Adipose tissue (tissue), 3 donors: ENCODE measurements at regions not wholly inside any gene's neighbourhood (a gene's known extent, or its start where the extent isn't known, plus 50 kb on each side); places are given as distances from the start of the nearest gene placed in this dataset.

ENCODE experiments used
- H3K27ac ChIP-seq: one replicate; pipeline ENCODE4 v1.5.1; 2013; ENCODE audit warnings: low read depth, low read length
- WGBS, 3 donors: extraction: QIAGEN DNeasy Blood & Tissue Kit; methylation state at CpG; one replicate each; pipeline ENCODE4 v1.1.7; 2013; 5-methylcytosine and 5-hydroxymethylcytosine counted together
- donor health status: healthy with polysubstance abuse.
- donor health status: Bipolar disorder and iron deficiency.
- donor health status: healthy.

DNA sequence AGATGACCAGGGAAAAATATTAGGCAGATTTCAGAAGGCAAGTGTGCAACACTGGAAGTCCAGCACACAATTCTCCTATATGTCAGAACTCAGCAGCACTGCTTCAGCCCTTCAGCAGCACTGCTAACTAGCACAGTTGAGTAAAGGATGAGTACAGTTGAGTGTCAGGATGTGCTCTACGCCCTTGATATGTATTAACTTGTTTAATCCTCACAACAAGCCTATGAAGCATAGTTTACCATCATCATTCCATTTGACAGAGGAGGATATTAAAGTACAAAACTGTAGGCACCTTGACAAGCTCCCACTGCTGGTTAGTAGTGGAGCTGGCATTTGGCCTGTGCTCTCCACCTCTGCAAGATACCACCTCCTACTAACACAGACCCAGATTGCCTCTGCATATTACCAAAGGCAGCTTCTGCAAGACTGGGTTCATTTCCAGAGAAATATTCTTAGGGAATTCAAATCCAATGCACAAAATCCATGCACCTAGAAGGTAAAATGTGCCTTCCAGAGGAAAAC lies 230.8 kb downstream of the ANAPC1 start:
- WGBS, 3 donors: 71 to 92% (median 88%) methylated on average over 1 of the region's 1 CpG
- H3K27ac ChIP-seq: no peak overlapping the region

DNA sequence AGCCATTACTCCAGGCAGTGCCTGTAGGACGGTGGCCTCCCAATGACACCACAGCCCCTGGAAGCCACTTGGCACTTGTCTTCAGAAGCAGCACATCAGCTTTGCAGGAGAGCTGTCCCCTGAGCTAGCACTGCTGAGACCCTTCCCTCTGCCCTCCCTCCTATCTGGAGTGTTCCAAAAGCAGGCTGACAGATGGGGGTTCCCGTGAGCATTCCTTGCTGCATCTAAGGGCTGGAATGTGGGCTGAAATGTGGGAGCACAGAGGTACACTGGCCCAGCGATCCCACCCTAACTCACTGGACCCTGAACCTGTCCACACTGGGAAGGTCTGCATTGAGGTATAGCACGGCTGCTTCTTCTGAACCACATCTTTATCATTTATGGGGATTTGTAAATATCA lies 230.1 kb downstream of the ANAPC1 start:
- no peak overlapping the region for H3K27ac ChIP-seq
- WGBS, 3 donors: 66 to 92% (median 90%) methylated on average over 4 of the region's 4 CpGs

DNA sequence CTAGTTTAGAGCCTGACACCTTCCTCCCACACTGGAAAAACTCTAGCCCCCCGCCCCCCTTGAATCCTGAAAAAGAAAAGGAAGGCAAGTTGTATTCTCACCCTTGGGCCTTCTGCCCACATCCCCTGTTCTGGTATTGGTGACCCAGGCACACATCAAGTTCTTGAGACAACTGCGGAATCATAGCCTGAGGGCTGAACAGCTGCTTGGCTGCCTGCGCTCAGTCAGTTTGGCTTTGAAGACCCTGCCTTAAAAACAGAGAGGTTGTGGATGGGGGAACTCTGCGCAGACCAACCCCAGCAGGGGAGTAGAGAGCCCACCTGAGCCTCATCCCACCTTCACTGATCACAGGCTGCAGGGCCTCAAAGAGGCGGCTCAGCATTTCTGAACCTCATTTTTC lies 229.2 kb downstream of the ANAPC1 start:
- 88 to 94% (median 92%) methylated on average over 5 of the region's 5 CpGs for WGBS, 3 donors
- no peak overlapping the region for H3K27ac ChIP-seq

DNA sequence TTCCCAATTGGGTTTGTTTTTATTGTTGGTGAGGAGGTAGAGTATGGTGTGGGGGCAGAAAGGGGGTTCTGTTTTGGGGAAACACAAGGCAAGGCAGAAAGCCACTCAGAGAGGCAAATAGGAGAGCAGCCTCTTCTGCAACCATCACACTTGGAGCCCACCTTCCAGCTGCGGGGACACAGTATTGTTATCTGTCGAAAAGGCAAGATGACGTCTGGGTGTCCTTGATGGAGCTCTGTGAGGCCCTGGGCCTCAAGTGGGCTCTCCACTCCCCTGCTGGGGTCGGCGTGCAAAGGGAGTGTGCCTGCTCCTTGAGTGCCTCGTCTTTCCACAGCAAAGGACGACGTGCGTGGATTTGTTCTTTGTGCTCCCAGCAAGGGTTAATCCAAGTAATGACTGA lies 227.6 kb downstream of the ANAPC1 start:
- WGBS, 3 donors: 89 to 92% (median 91%) methylated on average over 9 of the region's 9 CpGs
- H3K27ac ChIP-seq: no peak overlapping the region

DNA sequence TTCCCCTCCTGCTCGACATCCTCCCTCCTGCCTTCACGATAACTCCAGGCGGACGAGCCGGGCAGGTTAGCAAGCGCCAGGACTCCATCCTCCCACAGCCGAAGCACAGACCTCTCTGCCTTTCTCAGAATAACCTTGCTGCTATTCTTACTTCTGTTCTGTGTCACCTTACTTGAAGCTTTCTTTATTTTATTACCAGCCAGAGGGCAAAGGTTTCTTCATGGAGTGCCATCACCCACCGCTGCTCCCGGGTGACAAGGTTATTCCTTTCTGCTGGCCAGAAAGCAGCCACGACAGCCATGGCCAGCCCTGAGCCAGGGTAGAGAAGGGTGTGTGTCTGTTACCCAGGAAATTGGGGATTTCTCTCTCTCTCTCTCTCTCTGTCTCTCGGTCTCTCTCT lies 227.1 kb downstream of the ANAPC1 start:
- H3K27ac ChIP-seq: no peak overlapping the region
- 76 to 82% (median 82%) methylated on average over 11 of the region's 11 CpGs for WGBS, 3 donors

DNA sequence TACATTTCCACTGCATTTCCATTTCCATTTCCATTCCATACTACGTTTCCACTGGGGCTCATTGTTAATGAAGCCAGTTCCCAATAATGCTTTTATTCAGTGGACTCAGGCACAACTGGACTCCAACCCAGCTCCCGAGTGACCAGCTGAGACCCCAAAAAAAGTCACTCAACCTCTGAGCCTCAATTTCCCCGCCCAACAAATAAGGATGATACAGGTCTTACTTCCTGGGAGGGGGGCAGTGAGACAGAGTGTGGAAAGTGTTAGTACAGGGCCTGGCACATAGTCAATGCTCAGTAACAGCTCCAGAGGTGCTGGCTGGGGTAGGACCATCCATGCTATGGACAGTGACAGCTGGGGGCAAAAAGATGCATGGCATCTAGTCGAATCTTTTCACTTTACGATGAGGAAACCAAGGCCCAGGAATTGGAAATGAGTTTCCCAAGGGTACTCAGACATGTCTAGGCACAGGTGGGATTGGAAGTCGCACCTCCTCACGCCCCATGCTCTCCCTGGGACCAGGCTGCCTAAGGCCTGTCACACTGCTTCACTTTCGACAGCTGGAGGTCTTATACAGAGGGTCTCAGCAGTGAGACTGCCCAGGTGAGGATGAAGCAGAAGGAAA lies 226.5 kb downstream of the ANAPC1 start:
- no peak overlapping the region for H3K27ac ChIP-seq
- WGBS, 3 donors: 83 to 97% (median 94%) methylated on average over 8 of the region's 8 CpGs

DNA sequence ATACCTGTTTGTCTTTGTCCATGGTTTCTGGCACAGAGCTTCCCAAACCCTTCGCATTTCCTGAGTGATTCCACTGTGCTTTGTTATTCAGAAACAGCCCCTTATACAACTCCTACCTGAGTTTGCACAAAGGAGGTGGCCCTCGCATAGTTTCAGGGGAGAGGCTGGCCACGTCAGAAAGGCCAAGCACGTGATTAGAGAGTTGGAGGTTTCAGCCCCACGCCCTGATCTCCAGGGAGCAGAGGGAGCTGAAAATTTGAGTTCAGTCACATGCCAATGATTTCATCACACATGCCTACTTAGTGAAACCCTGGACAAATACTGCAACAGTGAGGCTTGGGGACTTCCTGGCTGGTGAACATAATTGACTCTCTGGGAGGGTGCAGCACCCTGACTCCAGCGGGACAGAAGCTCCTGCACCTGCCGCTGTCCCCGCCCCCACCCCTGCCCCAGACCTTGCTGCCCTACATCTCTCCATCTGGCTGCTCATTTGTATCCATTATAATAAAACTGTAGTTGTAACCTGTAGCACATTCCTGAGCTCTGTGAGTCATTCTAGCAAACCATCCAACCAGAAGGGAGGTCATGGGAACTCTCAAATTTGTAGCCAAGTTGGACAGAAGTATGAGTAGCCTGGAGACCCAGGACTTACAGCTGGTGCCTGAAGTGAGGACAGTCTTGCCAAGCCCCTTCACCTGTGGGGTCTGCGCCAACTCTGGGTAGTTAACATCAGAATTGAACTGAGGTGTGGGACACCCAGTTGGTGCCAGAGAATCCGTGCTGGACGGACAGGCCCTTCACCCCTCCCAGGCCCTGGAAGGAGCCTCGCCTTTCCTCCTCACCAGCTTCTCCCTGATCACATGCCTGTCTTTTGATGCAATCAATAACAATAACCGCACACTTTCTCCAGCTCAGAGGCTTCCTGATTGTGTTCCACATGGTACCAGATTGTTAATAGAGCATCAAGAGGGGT lies 224.3 kb downstream of the ANAPC1 start:
- H3K27ac ChIP-seq: peak overlapping the region; percentile 40
- 49 to 50% (median 49%) methylated on average over 13 of the region's 13 CpGs for WGBS, 3 donors

DNA sequence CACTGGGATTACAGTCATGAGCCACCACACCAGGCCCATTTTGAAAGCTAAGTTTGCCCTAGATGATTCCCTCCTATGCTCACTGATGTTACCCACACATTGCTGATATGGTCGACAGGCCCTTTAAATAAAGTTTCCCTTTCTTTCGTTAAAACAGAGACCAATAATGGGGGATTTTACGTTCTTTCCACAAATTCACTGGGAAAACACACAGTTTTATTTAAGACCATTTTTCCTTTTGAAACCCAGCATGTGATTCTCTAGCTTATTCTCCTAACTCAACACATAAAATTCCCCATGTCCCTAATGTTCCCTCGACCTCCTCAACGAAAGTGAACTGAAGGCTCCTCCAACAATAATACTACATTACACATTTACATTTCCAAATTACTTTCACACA lies 223.2 kb downstream of the ANAPC1 start:
- no peak overlapping the region for H3K27ac ChIP-seq
- 91 to 98% (median 97%) methylated on average over 5 of the region's 5 CpGs for WGBS, 3 donors

DNA sequence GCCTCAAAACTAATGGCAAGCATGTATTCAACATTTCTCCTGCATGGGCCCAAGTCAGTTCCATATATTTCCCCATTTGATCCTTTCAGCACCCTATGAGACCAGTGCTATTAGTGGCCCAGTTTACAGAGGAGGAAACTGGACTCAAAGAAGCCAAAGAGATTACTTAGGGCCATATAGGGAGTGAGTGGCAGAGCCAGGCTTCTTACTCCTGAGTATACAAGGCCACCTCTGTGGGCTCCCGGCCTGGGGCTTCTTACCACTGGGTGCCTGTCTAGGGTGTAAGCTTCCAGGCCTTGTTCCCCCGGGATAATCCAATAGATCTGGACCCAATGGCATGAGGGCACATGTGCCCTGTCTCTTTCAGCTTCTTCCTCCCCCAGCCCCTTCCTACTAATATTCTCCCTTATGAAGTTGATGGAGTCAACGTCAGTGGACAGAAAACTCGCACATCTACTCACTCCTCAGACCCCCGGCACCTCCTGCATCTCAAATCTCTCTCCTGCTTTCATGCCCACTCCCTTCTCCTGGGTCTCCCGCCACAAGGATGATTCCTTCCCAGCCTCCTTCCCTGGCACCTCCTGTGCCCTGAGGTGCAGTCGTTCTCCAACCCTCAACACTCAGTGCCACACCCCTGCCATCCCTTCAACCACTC lies 222.6 kb downstream of the ANAPC1 start:
- no peak overlapping the region for H3K27ac ChIP-seq
- WGBS, 3 donors: 95 to 99% (median 96%) methylated on average over 7 of the region's 7 CpGs

DNA sequence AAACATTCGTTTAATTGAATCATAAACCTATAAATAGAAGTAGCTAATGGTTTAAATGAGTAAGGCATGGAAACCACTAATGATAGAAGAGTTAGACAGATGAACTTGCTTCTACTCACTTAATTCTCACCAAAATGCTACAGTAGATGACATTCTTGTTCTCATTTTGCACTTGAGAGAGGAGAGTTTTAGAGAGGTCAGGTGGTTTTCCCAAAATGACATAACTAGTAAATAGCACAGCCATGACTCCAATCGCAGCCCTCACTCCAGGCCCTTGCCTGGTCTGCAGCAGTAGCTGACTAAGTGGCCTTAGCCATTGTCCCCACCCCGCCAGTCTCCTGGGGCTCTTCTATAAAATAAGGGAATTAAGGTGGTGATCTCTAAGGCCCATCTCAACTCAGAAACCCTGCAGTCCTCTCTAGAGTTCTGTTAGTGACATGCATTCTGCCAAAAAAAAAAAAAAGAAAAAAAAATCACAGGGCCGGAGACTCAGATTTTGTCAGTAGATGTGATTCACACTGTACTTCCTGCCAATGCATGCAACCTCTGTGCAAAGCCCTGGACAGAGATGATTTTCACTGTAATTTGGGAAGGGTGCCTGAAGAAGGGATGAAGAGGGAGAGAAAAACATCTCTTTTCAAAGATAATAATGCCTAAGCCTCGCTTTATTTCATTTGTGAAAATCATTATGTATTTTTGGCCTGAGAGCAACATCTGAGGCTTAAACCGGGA lies 221.8 kb downstream of the ANAPC1 start:
- 60 to 81% (median 66%) methylated on average over 6 of the region's 6 CpGs for WGBS, 3 donors
- H3K27ac ChIP-seq: no peak overlapping the region

DNA sequence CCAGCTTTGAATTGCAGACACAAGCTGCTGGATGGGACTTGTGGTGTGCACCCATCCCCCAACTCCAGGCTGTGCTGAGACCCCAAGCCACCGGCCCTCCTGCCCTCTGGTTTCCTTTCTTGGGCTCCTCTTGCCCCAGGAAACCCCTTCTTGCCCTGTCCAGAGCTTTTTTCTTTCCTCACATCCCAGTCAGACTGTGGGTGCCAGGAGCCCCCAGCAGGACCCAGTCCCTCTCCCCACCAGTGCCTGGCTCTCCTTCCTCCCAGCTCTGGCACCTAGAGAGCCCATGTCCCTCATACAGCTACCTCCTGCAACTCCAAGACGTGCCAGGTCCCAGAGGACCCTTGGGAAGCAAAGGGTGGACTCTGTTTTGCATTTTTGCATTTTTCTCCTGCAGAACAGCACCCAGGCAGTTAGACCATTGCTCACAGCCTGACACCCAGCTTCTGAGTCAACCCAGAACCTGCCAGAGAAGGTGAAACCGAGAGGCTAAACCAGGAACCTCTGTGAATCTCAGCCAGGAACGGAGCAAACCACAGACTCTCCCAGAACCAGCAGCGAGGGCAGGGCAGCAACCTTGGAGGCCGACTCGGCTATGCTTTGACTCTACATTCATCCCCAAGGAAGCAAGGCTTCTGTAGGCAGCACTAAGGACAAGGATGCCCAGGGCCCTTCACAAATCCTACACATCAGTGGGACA lies 221.1 kb downstream of the ANAPC1 start:
- 61 to 72% (median 71%) methylated on average over 7 of the region's 7 CpGs for WGBS, 3 donors
- H3K27ac ChIP-seq: no peak overlapping the region

DNA sequence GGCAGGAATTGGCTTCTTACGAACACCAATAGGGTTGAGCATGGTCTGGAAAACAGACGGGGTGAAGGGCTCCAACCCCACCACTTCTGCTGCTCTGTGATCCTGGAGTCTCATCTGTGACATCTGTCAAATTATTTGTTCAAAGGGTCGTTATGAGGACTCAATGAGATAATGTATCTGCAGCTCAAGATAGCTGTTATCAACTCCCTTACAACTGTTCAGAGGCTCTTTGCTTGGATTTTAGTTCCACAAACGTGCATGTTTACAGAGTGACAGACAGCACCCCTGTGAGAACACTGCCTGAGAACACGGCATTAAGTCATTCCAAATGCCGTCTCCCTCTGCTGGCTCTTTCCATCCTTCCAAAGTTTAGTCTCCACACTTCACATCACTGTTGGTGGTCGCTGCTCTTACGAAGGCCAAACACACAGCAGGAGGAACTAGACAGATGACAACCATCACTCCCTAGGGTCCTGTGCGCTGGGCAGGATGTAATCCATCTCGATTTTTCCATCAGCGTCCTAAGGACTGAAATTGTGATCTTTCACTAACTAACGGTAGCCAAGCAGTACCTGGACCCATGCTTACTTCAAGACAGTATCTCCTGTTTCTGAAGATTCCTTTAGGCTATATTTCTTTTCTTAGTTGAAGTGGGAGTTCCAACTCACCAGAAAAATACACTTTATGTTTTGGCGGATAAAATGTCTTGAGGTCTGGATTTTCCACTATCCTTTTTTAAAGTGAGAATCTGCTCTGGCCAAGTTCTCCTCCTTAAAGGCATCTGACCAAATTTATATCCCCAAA lies 220.3 kb downstream of the ANAPC1 start:
- H3K27ac ChIP-seq: no peak overlapping the region
- 54 to 55% (median 55%) methylated on average over 13 of the region's 13 CpGs for WGBS, 3 donors

DNA sequence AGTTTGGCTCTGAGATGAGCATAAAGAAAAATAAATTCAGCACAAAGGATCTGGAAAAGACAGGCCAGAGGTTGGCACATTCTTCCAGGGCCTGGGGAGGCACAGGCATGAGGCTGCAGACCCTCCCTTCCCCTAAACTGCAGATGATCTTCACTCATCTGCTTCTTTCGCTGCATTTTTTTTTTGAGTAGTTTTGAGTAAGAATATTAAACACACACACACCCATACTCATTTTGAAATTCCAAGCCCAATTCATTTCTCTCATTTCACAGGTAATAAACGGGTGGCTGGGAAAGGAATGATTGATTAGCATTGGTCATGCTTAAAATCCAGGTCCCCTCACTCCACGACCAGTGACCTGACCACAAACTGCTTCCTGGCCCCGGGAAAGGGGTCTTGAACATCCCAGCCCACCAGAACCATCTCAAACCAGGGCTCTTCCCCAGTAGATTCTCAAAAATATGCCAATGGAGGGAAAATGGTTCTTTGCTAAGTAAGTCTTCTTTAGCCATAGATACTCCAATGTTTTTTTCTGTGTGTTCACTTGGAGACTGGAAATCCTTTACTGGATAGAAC lies 219.6 kb downstream of the ANAPC1 start:
- H3K27ac ChIP-seq: no peak overlapping the region
- 71 to 85% (median 75%) methylated on average over 4 of the region's 4 CpGs for WGBS, 3 donors

DNA sequence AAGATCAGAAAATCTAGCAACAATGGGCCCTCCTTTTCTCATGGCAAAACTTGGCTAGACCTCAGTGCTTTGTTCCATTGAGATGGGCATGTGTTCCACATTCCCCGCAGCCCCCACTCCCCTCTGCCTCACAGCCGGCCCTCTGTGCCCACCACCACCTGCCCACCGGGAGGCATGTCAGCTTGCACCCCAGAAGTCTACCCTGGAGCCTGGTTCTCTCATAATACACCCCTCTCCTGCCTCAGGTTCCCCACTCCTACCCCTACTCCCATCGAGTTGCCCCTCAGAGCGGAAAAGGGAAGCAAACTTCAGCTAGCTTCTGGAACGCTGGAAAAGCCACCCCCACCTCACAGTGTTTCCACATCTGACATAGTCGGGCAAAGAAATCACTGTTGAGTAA lies 219.0 kb downstream of the ANAPC1 start:
- 82 to 87% (median 87%) methylated on average over 7 of the region's 7 CpGs for WGBS, 3 donors
- H3K27ac ChIP-seq: no peak overlapping the region

DNA sequence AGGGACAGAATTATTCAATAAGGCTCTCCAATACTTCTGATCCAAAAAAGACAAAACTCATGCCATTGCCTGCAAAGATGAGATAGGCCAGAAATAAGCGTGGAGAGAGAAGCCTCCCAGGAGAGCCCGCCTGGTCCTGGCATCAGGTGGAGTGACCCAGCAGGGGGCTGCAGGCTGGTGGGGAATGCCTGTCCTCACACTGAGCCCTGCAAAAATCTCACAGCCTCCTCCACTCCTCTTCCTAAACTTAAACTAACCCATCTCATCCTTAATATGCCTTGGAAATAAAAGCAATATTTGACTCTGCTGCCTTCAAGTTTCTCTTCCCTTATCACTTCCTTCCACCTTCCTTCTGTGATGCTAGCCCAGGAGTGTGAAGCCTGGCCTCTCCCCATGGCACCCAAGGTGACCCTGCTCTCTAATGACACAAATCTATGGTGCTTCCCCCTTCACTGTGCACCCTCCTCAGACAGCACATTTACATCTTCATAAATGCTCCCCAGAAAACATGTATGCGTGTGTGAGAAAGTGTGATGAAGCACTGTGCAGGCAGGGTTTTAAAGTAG lies 218.4 kb downstream of the ANAPC1 start:
- no peak overlapping the region for H3K27ac ChIP-seq
- 89 to 99% (median 97%) methylated on average over 3 of the region's 3 CpGs for WGBS, 3 donors

DNA sequence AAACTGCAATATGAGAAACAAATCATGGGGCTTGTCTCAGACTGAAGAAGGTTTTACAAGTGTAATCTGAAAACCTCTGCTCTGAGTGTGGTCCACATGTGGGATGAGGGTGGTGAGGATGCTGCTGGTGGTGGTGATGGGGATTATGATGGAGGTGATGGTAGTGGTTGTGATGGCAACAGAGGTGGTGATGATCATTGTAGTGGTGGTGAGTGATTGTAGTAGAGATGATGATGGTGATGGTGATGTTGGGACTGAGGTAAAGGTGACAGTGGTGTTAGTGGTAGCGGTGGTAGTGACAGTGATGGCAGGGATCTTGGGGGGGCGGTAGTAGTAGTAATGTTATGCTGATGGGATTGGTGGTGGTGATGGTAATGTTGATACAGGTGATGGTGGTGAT lies 217.8 kb downstream of the ANAPC1 start:
- H3K27ac ChIP-seq: no peak overlapping the region
- 97 to 98% (median 97%) methylated on average over 2 of the region's 2 CpGs for WGBS, 3 donors

DNA sequence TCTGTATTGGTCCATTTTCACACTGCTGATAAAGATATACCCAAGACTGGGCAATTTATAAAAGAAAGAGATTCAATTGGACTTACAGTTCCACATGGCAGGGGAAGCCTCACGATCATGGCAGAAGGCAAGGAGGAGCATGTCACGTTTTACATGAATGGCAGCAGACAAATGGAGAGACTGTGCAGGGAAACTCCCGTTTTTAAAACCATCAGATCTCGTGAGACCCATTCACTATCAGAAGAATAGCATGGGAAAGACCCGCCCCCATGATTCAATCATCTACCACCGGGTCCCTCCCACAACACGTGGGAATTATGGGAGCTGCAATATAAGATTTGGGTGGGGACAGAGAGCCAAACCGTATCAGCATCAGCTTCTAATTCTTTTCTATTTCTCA lies 217.0 kb downstream of the ANAPC1 start:
- WGBS, 3 donors: 73 to 81% (median 76%) methylated on average over 8 of the region's 8 CpGs
- H3K27ac ChIP-seq: no peak overlapping the region
